ENCODE measurements at regions not wholly inside any gene's neighbourhood (a gene's known extent, or its start where the extent isn't known, plus 50 kb on each side); places are given as distances from the start of the nearest gene placed in this dataset.
A peak's percentile ranks its signal among the peaks of the same experiment; 100 is the strongest.
"Not testable (repeated sequence)": the region's sequence is repeated elsewhere in the genome, so short reads cannot be mapped to it uniquely, and the experiment has no call there.

- DNase-seq (ENCODE audit: low spot score): no peak
Observed at GRCh38 chr1:197985351-197985750, 68.2 kb downstream of the LHX9 start.

- DNase-seq (ENCODE audit: low spot score): no peak
Observed at GRCh38 chr1:197986817-197987216, 69.6 kb downstream of the LHX9 start.

- DNase-seq (ENCODE audit: low spot score): no peak
Observed at GRCh38 chr1:197987294-197987693, 70.1 kb downstream of the LHX9 start.

- not testable (repeated sequence) for DNase-seq (ENCODE audit: low spot score)
Observed at GRCh38 chr1:197988581-197988980, 71.4 kb downstream of the LHX9 start.

- no peak for DNase-seq (ENCODE audit: low spot score)
Observed at GRCh38 chr1:197989058-197989457, 71.9 kb downstream of the LHX9 start.

GRCh38 chr1:197991594-197991993, 74.4 kb downstream of the LHX9 start:
- DNase-seq (ENCODE audit: low spot score): no peak

GRCh38 chr1:197994907-197995407, 77.8 kb downstream of the LHX9 start:
- DNase-seq (ENCODE audit: low spot score): no peak

- no peak for DNase-seq (ENCODE audit: low spot score)
Observed at GRCh38 chr1:197995408-197996258, 78.5 kb downstream of the LHX9 start.

GRCh38 chr1:197996259-197996512, 79.0 kb downstream of the LHX9 start:
- not testable (repeated sequence) for DNase-seq (ENCODE audit: low spot score)

- DNase-seq (ENCODE audit: low spot score): peak; percentile 13
Observed at GRCh38 chr1:197998110-197998509, 80.9 kb downstream of the LHX9 start.

- no peak for DNase-seq (ENCODE audit: low spot score)
Observed at GRCh38 chr1:198001776-198002408, 84.7 kb downstream of the LHX9 start.

- no peak for DNase-seq (ENCODE audit: low spot score)
Observed at GRCh38 chr1:198003468-198003867, 86.3 kb downstream of the LHX9 start.

GRCh38 chr1:198007011-198007410, 89.8 kb downstream of the LHX9 start:
- no peak for DNase-seq (ENCODE audit: low spot score)

GRCh38 chr1:198007687-198008607, 90.8 kb downstream of the LHX9 start:
- DNase-seq (ENCODE audit: low spot score): no peak

GRCh38 chr1:198014355-198014754, 97.2 kb downstream of the LHX9 start:
- DNase-seq (ENCODE audit: low spot score): no peak

GRCh38 chr1:198015309-198015708, 98.1 kb downstream of the LHX9 start:
- DNase-seq (ENCODE audit: low spot score): no peak

GRCh38 chr1:198018529-198018928, 101.4 kb downstream of the LHX9 start:
- DNase-seq (ENCODE audit: low spot score): no peak

GRCh38 chr1:198019126-198019525, 102.0 kb downstream of the LHX9 start:
- no peak for DNase-seq (ENCODE audit: low spot score)

GRCh38 chr1:198024336-198024735, 107.2 kb downstream of the LHX9 start:
- no peak for DNase-seq (ENCODE audit: low spot score)

- no peak for DNase-seq (ENCODE audit: low spot score)
Observed at GRCh38 chr1:198024782-198025181, 107.6 kb downstream of the LHX9 start.

- DNase-seq (ENCODE audit: low spot score): no peak
Observed at GRCh38 chr1:198030682-198031081, 113.5 kb downstream of the LHX9 start.

GRCh38 chr1:198031086-198031485, 113.9 kb downstream of the LHX9 start:
- no peak for DNase-seq (ENCODE audit: low spot score)

GRCh38 chr1:198032668-198033067, 115.5 kb downstream of the LHX9 start:
- DNase-seq (ENCODE audit: low spot score): no peak

Measured in NAMALWA (cell line).